ENCODE measurements at regions not wholly inside any gene's neighbourhood (a gene's known extent, or its start where the extent isn't known, plus 50 kb on each side); places are given as distances from the start of the nearest gene placed in this dataset.
"Not testable (repeated sequence)": the region's sequence is repeated elsewhere in the genome, so short reads cannot be mapped to it uniquely, and the experiment has no call there.

GRCh38 chr10:80697926-80698325, 160.2 kb downstream of the SH2D4B start:
- DNase-seq = no peak

DNA sequence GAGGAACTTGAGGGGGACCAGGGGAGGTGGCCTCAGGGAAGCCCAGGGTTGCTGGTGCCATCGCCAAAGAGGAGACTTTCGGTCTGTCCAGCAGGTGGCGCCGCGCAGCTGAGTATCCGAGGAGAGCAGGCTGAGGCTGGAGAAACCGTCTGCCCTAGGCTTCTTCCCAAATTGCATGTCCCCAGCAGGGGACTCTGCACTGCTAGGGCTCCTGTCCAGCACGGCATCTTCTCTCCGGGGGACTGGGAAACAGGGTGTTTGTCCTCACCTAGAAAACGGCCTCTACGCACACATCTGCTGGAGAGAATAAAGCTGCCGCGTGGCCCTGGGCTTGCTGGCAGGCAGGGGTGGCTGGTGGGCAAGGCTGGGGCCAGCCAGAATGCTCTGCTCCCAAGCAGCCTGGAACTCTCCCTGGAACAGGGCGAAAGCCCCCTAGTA, 161.9 kb downstream of the SH2D4B start:
- DNase-seq = peak; percentile 1

- no peak for DNase-seq
Measured at GRCh38 chr10:80700252-80700651, 162.6 kb downstream of the SH2D4B start.

- DNase-seq = no peak
Measured at GRCh38 chr10:80700760-80701444, 163.2 kb downstream of the SH2D4B start.

- DNase-seq = no peak
Measured at GRCh38 chr10:80701706-80702105, 164.0 kb downstream of the SH2D4B start.

DNA sequence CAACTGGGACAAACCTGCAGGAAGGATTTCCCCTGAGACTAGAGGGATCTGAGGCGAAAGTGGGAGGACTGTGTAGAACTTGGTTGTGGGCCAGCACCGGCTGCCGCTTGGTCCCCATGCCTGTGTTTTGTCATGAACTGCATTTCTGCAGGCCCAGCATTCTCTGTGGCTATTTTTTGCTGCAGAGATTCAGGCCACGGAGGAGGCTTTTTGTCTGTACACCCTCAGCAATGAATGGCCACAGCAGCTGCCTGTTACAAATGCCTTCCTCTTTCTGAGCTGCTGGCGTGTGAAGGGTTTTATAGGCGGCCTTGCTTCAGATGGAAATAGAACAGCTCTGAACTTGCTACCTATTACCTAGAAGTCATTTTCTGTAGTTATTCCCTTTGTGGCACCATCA, 164.4 kb downstream of the SH2D4B start:
- no peak for DNase-seq

DNA sequence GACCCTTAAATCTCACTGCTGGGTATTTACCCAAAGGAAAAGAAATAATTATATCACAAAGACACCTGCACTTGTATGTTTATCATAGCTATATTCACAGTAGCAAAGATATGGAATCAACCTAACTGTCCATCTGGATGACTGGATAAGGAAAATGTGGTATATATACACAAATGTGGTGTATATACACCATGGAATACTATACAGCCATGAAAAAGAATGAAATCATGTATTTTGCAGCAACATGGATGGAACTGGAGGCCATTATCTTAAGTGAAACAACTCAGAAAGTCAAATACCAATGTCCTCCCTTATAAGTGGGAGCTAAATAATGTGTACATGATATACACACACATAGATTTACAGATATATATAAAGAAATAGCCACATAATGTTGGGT, 168.2 kb downstream of the SH2D4B start:
- DNase-seq = no peak

- DNase-seq = no peak
Measured at GRCh38 chr10:80708185-80708584, 170.5 kb downstream of the SH2D4B start.

DNA sequence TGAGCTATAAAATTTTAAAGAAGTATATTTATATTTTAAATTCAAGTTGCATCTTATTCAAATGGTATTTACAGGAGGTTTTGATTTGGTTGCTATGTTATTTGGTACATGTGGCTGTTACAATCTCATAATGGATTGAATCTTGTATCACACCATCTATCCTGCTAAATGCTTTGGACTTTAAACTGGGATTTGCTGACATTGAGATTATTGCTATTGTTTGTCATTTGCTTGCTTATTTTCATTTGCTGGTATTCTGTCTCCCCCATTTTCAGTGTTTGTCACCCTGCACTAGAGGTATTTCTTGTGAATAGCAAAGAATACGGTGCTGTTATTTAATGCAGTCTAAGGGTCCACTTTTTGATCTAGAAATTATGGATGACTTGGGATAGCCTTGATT, 171.1 kb downstream of the SH2D4B start:
- DNase-seq = no peak

DNA sequence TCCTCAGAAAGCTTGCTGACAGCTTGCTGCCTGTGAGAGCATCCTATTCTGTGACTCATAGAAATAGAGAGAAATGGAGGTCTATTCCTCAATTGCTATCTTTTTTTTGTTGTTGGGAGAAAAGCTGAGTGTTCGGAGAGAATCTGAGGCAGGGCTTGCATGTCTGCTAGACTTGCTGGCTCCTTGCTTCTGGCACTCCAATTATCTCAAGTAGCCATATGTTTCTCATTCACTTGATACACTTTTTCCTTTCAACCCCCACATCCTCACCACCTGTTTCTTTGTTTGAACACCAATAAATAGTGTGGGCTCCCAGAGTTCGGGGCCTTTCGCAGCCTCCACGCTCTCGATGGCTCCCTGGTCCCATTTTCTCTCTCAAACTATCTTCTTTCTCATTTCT, 172.2 kb downstream of the SH2D4B start:
- DNase-seq = no peak

GRCh38 chr10:80713398-80713928, 175.8 kb downstream of the SH2D4B start:
- no peak for DNase-seq

DNA sequence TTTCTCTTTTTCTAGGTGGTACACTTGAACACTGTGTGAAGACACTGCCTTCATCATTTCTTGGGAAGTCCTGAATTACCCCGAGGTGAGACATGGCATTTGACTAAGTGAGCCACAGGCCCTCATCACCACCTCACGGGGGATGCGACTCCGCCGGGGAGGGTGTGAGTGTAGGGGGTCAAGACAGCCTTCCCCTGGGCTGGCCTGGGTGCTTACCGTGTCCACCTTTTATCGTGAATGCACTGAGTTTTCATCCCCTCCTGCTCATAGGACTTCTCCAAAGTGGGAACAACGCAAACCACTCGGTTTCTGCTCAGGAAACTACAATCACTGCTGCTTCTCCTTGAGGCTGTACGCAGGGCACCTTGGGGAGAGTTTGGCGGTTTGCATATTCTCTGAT, 176.9 kb downstream of the SH2D4B start:
- no peak for DNase-seq

- DNase-seq = no peak
Measured at GRCh38 chr10:80718024-80718423, 180.3 kb downstream of the SH2D4B start.

GRCh38 chr10:80719935-80720334, 182.2 kb downstream of the SH2D4B start:
- DNase-seq = no peak

GRCh38 chr10:80720549-80720948, 182.8 kb downstream of the SH2D4B start:
- no peak for DNase-seq

- DNase-seq = not testable (repeated sequence)
Measured at GRCh38 chr10:80728354-80728753, 190.7 kb downstream of the SH2D4B start.

- DNase-seq = no peak
Measured at GRCh38 chr10:80729896-80730295, 192.2 kb downstream of the SH2D4B start.

GRCh38 chr10:80730522-80730921, 192.8 kb downstream of the SH2D4B start:
- DNase-seq = no peak

- DNase-seq = no peak
Measured at GRCh38 chr10:80734589-80734988, 196.9 kb downstream of the SH2D4B start.

DNA sequence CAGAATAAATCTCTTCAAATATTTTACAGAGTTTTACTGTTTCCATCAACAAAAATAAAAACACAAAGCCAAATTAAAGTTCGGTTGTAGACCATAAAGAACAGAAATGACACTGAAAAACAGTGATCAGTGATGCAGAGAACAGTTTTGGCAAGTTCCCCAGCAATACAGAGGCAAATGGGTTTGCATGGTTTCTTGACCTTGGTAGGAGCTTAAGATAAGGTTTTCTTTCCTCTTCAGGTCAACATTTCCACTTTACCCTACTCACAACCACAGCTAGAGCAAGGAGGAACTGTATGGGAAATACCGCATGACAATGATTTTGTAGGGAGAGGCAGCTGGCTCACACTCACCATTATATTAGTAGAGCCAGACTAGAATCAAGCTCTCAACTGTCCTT, 199.5 kb downstream of the SH2D4B start:
- no peak for DNase-seq

DNA sequence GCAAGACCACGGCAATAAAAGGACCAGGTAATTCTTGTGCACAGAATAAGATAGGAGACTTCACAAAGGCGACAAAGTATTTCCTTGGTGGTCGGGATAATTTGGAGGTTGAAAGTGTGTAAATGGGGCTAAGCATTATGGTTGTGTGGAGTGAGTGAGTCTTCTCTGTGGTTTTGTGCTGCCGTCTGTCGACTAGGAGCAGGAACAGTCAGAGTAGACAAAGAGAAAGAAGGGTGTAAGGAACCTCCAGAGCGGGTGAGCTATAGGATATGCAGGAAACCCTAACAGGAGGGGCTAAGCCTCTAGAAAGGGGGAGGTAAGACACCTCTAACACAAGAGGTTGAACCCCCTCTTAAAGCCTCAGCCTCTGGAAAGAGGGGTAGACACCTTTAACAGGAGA, 201.6 kb downstream of the SH2D4B start:
- no peak for DNase-seq

DNA sequence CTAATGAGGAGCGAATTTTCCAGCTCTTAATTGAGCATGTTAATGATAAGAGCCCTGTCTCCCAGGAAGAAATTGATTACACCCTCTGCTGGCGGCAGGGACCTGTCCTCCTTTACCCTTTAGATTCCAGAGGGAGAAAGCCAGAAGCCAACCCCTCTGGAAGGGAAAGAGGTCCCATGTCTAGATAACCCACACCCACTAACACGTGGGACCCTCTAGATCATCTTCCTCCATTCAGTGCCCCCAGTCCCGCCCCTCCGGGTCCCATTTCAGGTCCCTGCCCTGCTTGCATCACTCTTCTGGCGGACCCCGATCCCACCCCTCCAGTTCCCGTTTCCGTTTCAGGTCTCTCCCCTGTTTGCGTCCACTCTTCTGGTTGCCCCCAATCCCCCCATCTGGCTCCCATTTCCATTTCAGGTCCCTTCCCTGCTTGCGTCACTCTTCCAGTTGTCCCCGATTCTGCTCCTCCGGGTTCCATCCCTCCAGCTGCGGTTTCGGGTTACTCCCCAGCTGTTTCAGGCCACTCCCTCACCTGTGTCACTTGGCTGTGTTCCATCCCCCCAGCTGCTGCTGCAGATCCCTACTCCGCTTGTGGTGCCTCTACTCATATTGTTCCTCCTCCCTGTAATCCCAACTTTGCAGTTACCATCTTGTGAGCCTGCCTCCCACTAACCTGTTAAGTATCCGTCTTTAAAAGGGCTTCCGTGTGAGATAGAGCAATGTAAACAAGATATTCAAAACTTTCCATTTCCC, 202.4 kb downstream of the SH2D4B start:
- DNase-seq = no peak

DNA sequence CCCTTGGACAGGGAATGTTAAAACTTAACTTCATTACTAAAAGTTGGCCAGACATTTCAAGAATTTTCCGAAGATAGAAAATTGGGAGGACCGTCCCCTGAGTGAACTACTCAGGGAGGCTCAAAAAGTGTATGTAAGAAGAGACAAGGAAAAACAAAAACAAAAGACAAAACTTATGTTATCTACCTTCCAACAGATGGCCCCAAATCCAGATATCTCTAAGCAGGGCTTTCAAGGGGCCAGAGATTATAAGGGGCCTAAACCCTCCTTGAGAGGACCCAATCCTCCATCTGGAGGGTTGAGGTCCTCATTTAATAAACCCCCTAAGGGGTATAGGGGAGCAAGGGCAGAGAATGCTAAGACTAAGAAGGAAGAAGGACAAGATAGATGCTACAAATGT, 203.6 kb downstream of the SH2D4B start:
- DNase-seq = no peak

DNA sequence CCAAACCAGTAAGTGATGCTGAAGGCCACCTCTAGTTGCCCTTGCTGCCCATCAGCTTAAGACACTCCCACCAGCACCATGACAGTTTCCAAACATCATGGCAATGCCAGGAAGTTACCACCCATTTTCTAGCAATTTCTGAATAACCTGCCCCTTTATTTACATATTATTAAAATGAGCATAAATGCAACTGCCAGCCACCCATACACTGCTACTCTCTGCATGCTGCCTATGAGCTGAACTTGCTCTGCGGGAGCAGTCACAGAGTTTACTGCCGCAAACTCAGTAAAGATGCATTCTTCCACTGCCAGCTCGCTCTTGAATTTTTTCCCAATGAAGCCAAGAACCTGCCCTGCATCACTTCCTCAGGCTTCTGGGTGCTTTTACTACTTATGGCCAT, 212.6 kb downstream of the SH2D4B start:
- DNase-seq = no peak

All from NCI-H2081 treated with DMSO at 0.1 percent for 48 hours (cell line).